Prostate gland (tissue), 2 donors: ENCODE measurements at regions not wholly inside any gene's neighbourhood (a gene's known extent, or its start where the extent isn't known, plus 50 kb on each side); places are given as distances from the start of the nearest gene placed in this dataset.

Experiments used
- DNase-seq: peaks from one replicate; pipeline ENCODE4 v3.0.0-alpha.2; 2019; ENCODE audit warnings: low spot score
- H3K27ac ChIP-seq, 2 donors: fragments of 200-600 bp; sonication (generic); 2 replicates each; pipeline ENCODE4 v1.5.1; 2017 to 2019
- H3K27me3 ChIP-seq: fragments of 200-600 bp; sonication (generic); replicated peaks from 2 replicates; pipeline ENCODE4 v1.5.1; 2019; ENCODE audit not compliant: insufficient read depth
- H3K36me3 ChIP-seq, 2 donors: fragments of 200-600 bp; sonication (generic); 1 replicate in 1 of 2; 2 replicates in 1 of 2; pipeline versions ENCODE4 v1.5.1 to v1.8.1; 2017 to 2019
- H3K4me1 ChIP-seq: fragments of 200-600 bp; sonication (generic); replicated peaks from 2 replicates; pipeline ENCODE4 v1.5.1; 2019
- H3K4me3 ChIP-seq, 2 donors: fragments of 200-600 bp; sonication (generic); 2 replicates each; pipeline ENCODE4 v1.5.1; 2017 to 2019
- H3K9me3 ChIP-seq: fragments of 200-600 bp; sonication (generic); 2 replicates; pipeline ENCODE4 v1.5.1; 2017
- CTCF ChIP-seq, 4 experiments: fragments of 200-600 bp in 2 of 4; fragments of 450-650 bp in 2 of 4; sonication (generic) in 2 of 4; IDR thresholded peaks; 1 replicate in 3 of 4; 2 replicates in 1 of 4; pipeline ENCODE4 v1.5.1; 2016 to 2019; ENCODE audit warnings: antibody characterized with exemption in 4 of 4, mild to moderate bottlenecking in 2 of 4, moderate library complexity in 2 of 4
- POLR2A ChIP-seq: fragments of 450-650 bp; IDR thresholded peaks from one replicate; pipeline ENCODE4 v1.6.1; 2016; ENCODE audit warnings: antibody characterized with exemption, mild to moderate bottlenecking
- POLR2AphosphoS5 ChIP-seq: sonication (generic); formaldehyde crosslinking; IDR thresholded peaks from one replicate; pipeline ENCODE4 v1.6.1; 2017; ENCODE audit warnings: antibody characterized with exemption
- WGBS: methylation state at CpG from one replicate; pipeline ENCODE4 v1.1.5; 2018; 5-methylcytosine and 5-hydroxymethylcytosine counted together
- intact Hi-C: fragments of 100-400 bp; cut with DNase I; formaldehyde crosslinking; loops from one replicate; pipeline ENCODE4 v1.14.2; 2022

- Histone ChIP-seq H3K4me1 (no peaks in the 10 kb centered on the region), H3K27ac (no peak overlapping the region), H3K4me3 (no peak overlapping the region), H3K36me3 (no peaks in the 10 kb centered on the region), H3K27me3 (no peaks in the 10 kb centered on the region), H3K9me3 (no peaks in the 10 kb centered on the region)
- intact Hi-C loops: no loop called here
- no peak for DNase-seq
- 81% methylated on average over 12 of the region's 12 CpGs for WGBS
- no peak for TF ChIP-seq CTCF (IDR thresholded peaks at IDR 0.05)
- no peak for TF ChIP-seq POLR2A
- TF ChIP-seq POLR2AphosphoS5: no peak
Measured at GRCh38 chr12:67792185-67792584, 143.6 kb downstream of the DYRK2 start.

GRCh38 chr12:67794161-67794560 is 145.6 kb downstream of the DYRK2 start:
- intact Hi-C loops: no loop called here
- 83% methylated on average over 2 of the region's 2 CpGs for WGBS

GRCh38 chr12:67795236-67795635 is 146.7 kb downstream of the DYRK2 start:
- DNase-seq: no peak
- 85% methylated on average over 2 of the region's 2 CpGs for WGBS
- intact Hi-C loops: no loop called here
- no peaks in the 10 kb centered on the region for H3K9me3 ChIP-seq
- no peaks in the 10 kb centered on the region for H3K36me3 ChIP-seq
- no peak overlapping the region for H3K4me3 ChIP-seq
- no peak for TF ChIP-seq POLR2AphosphoS5
- TF ChIP-seq POLR2A: no peak
- TF ChIP-seq CTCF (IDR thresholded peaks at IDR 0.05): no peak
- no peaks in the 10 kb centered on the region for H3K4me1 ChIP-seq
- H3K27me3 ChIP-seq: no peaks in the 10 kb centered on the region
- no peak overlapping the region for H3K27ac ChIP-seq

More at GRCh38 chr12:67794161-67794560, 145.6 kb downstream of the DYRK2 start:
- no peak for DNase-seq
- no peaks in the 10 kb centered on the region for H3K27me3 ChIP-seq
- H3K36me3 ChIP-seq: no peaks in the 10 kb centered on the region
- no peaks in the 10 kb centered on the region for H3K4me1 ChIP-seq
- H3K9me3 ChIP-seq: no peaks in the 10 kb centered on the region
- no peak for TF ChIP-seq POLR2AphosphoS5
- no peak for TF ChIP-seq POLR2A
- no peak for TF ChIP-seq CTCF (IDR thresholded peaks at IDR 0.05)
- no peak overlapping the region for H3K4me3 ChIP-seq
- no peak overlapping the region for H3K27ac ChIP-seq

- Histone ChIP-seq H3K4me3 (no peak overlapping the region), H3K27me3 (no peaks in the 10 kb centered on the region), H3K27ac (no peak overlapping the region), H3K4me1 (no peaks in the 10 kb centered on the region), H3K9me3 (no peaks in the 10 kb centered on the region), H3K36me3 (no peaks in the 10 kb centered on the region)
- intact Hi-C loops: no loop called here
- 61% methylated on average over 8 of the region's 8 CpGs for WGBS
- no peak for TF ChIP-seq POLR2A
- TF ChIP-seq CTCF (IDR thresholded peaks at IDR 0.05): no peak
- no peak for TF ChIP-seq POLR2AphosphoS5
- no peak for DNase-seq
Measured at GRCh38 chr12:67797185-67797741, 148.7 kb downstream of the DYRK2 start.

GRCh38 chr12:67797753-67798152 is 149.2 kb downstream of the DYRK2 start:
- Histone ChIP-seq H3K9me3 (no peaks in the 10 kb centered on the region), H3K4me1 (no peaks in the 10 kb centered on the region), H3K36me3 (no peaks in the 10 kb centered on the region), H3K27me3 (no peaks in the 10 kb centered on the region), H3K27ac (no peak overlapping the region), H3K4me3 (no peak overlapping the region)
- no peak for DNase-seq
- intact Hi-C loops: no loop called here
- TF ChIP-seq POLR2A (no peak), CTCF (IDR thresholded peaks at IDR 0.05) (no peak), POLR2AphosphoS5 (no peak)
